ENCODE measurements at regions not wholly inside any gene's neighbourhood (a gene's known extent, or its start where the extent isn't known, plus 50 kb on each side); places are given as distances from the start of the nearest gene placed in this dataset.

GRCh38 chr6:40000964-40001515, 66.8 kb upstream of the MOCS1 start:
- Mint-ChIP-seq H3K27ac (no peak overlapping the region), H3K4me1 (ENCODE audit: low read depth) (no peaks in the 10 kb centered on the region), H3K36me3 (ENCODE audit: low read depth) (no peaks in the 10 kb centered on the region), H3K27me3 (ENCODE audit: low read depth) (no peaks in the 10 kb centered on the region), H3K9me3 (peaks cover 9% of the 10 kb centered on the region), H3K4me3 (no peak overlapping the region)
- DNase-seq (ENCODE audit: low spot score): no peak

GRCh38 chr6:39999006-39999867, 65.0 kb upstream of the MOCS1 start:
- H3K4me3 Mint-ChIP-seq: no peak overlapping the region
- H3K27ac Mint-ChIP-seq: no peak overlapping the region
- H3K4me1 Mint-ChIP-seq (ENCODE audit: low read depth): no peaks in the 10 kb centered on the region
- no peaks in the 10 kb centered on the region for H3K36me3 Mint-ChIP-seq (ENCODE audit: low read depth)
- H3K27me3 Mint-ChIP-seq (ENCODE audit: low read depth): no peaks in the 10 kb centered on the region
- no peak for DNase-seq (ENCODE audit: low spot score)
- H3K9me3 Mint-ChIP-seq: peaks cover 13% of the 10 kb centered on the region

- Mint-ChIP-seq H3K27ac (no peak overlapping the region), H3K4me3 (no peak overlapping the region), H3K36me3 (ENCODE audit: low read depth) (no peaks in the 10 kb centered on the region), H3K27me3 (ENCODE audit: low read depth) (no peaks in the 10 kb centered on the region), H3K9me3 (peaks cover 17% of the 10 kb centered on the region), H3K4me1 (ENCODE audit: low read depth) (no peaks in the 10 kb centered on the region)
- DNase-seq (ENCODE audit: low spot score): no peak
Observed at GRCh38 chr6:39998126-39998525, 63.9 kb upstream of the MOCS1 start.

- peaks cover 24% of the 10 kb centered on the region for H3K9me3 Mint-ChIP-seq
- H3K4me1 Mint-ChIP-seq (ENCODE audit: low read depth): no peaks in the 10 kb centered on the region
- no peaks in the 10 kb centered on the region for H3K36me3 Mint-ChIP-seq (ENCODE audit: low read depth)
- H3K4me3 Mint-ChIP-seq: no peak overlapping the region
- H3K27me3 Mint-ChIP-seq (ENCODE audit: low read depth): no peaks in the 10 kb centered on the region
- DNase-seq (ENCODE audit: low spot score): no peak
- no peak overlapping the region for H3K27ac Mint-ChIP-seq
Observed at GRCh38 chr6:39997101-39997635, 62.9 kb upstream of the MOCS1 start.

GRCh38 chr6:39995633-39996032, 61.4 kb upstream of the MOCS1 start:
- Mint-ChIP-seq H3K27ac (no peak overlapping the region), H3K4me1 (ENCODE audit: low read depth) (no peaks in the 10 kb centered on the region), H3K36me3 (ENCODE audit: low read depth) (no peaks in the 10 kb centered on the region), H3K9me3 (peaks cover 24% of the 10 kb centered on the region), H3K4me3 (no peak overlapping the region), H3K27me3 (ENCODE audit: low read depth) (no peaks in the 10 kb centered on the region)
- DNase-seq (ENCODE audit: low spot score): no peak

GRCh38 chr6:39992861-39993622, 58.8 kb upstream of the MOCS1 start:
- Mint-ChIP-seq H3K4me3 (no peak overlapping the region), H3K9me3 (peaks cover 14% of the 10 kb centered on the region), H3K27me3 (ENCODE audit: low read depth) (no peaks in the 10 kb centered on the region)

More at GRCh38 chr6:39992861-39993622, 58.8 kb upstream of the MOCS1 start:
- no peak for DNase-seq (ENCODE audit: low spot score)
- Mint-ChIP-seq H3K27ac (no peak overlapping the region), H3K4me1 (ENCODE audit: low read depth) (no peaks in the 10 kb centered on the region), H3K36me3 (ENCODE audit: low read depth) (no peaks in the 10 kb centered on the region)
